Common myeloid progenitor, CD34-positive (primary cell): ENCODE measurements at regions not wholly inside any gene's neighbourhood (a gene's known extent, or its start where the extent isn't known, plus 50 kb on each side); places are given as distances from the start of the nearest gene placed in this dataset.

Source experiments
- CTCF ChIA-PET: fragments of 350-600 bp; sonication (Branson Sonifier 250); formaldehyde crosslinking; loops from one replicate; lab custom pipeline; 2021; ENCODE audit warnings: antibody characterized with exemption; lab: Charles Lee
- POLR2A ChIA-PET: fragments of 350-600 bp; sonication (Branson Sonifier 250); formaldehyde crosslinking; loops from one replicate; lab custom pipeline; 2021; ENCODE audit warnings: antibody characterized with exemption; lab: Charles Lee
- DNase-seq, 3 donors: peaks; one replicate each; pipeline versions ENCODE4 v3.0.0 to v3.0.0-alpha.2; 2013
- H3K27ac ChIP-seq, 2 experiments: 1 replicate in 1 of 2; 2 replicates in 1 of 2; pipeline ENCODE4 v1.7.0; 2013; ENCODE audit warnings: inconsistent platforms in 2 of 2, low read length in 2 of 2, mild to moderate bottlenecking in 2 of 2, low read depth in 1 of 2, moderate library complexity in 1 of 2; ENCODE audit not compliant: severe bottlenecking in 2 of 2, insufficient read depth in 1 of 2, poor library complexity in 1 of 2
- H3K27me3 ChIP-seq, 5 experiments: replicated peaks in 2 of 5; 1 replicate in 3 of 5; 2 replicates in 2 of 5; pipeline versions ENCODE4 v1.6.1 to v1.7.0; 2013; ENCODE audit warnings: low read length in 4 of 5, mild to moderate bottlenecking in 2 of 5, moderate library complexity in 2 of 5, inconsistent platforms in 1 of 5; ENCODE audit not compliant: insufficient read depth in 5 of 5, control insufficient read depth in 4 of 5
- H3K36me3 ChIP-seq, 4 experiments: 1 replicate in 2 of 4; 2 replicates in 2 of 4; pipeline versions ENCODE4 v1.6.1 to v1.7.0; 2013; ENCODE audit warnings: low read length in 3 of 4, control low read depth in 1 of 4, mild to moderate bottlenecking in 1 of 4; ENCODE audit not compliant: control insufficient read depth in 4 of 4, insufficient read depth in 4 of 4
- H3K4me1 ChIP-seq, 4 experiments: 1 replicate in 3 of 4; 2 replicates in 1 of 4; pipeline versions ENCODE4 v1.6.1 to v1.7.1; 2013; ENCODE audit warnings: low read length in 3 of 4, mild to moderate bottlenecking in 3 of 4, control low read depth in 1 of 4, inconsistent platforms in 1 of 4, moderate library complexity in 1 of 4; ENCODE audit not compliant: control insufficient read depth in 4 of 4, insufficient read depth in 4 of 4; ENCODE audit errors: control extremely low read depth in 1 of 4
- H3K4me3 ChIP-seq, 7 experiments: 1 replicate in 4 of 7; 2 replicates in 3 of 7; pipeline versions ENCODE4 v1.5.1 to v1.7.0; 2013; ENCODE audit warnings: mild to moderate bottlenecking in 7 of 7, low read length in 6 of 7, moderate library complexity in 6 of 7, inconsistent platforms in 2 of 7, low read depth in 2 of 7, control low read depth in 1 of 7; ENCODE audit not compliant: insufficient read depth in 4 of 7, control insufficient read depth in 1 of 7; ENCODE audit errors: extremely low read depth in 1 of 7
- H3K9me3 ChIP-seq, 5 experiments: 1 replicate in 4 of 5; 2 replicates in 1 of 5; pipeline versions ENCODE4 v1.6.1 to v1.7.1; 2013; ENCODE audit warnings: low read length in 4 of 5, mild to moderate bottlenecking in 2 of 5, inconsistent platforms in 1 of 5, low read depth in 1 of 5, moderate library complexity in 1 of 5; ENCODE audit not compliant: control insufficient read depth in 4 of 5, insufficient read depth in 2 of 5; ENCODE audit errors: control extremely low read depth in 1 of 5
- WGBS: methylation state at CpG from one replicate; pipeline ENCODE4 v1.1.5; 2013; ENCODE audit not compliant: insufficient coverage; 5-methylcytosine and 5-hydroxymethylcytosine counted together

DNA sequence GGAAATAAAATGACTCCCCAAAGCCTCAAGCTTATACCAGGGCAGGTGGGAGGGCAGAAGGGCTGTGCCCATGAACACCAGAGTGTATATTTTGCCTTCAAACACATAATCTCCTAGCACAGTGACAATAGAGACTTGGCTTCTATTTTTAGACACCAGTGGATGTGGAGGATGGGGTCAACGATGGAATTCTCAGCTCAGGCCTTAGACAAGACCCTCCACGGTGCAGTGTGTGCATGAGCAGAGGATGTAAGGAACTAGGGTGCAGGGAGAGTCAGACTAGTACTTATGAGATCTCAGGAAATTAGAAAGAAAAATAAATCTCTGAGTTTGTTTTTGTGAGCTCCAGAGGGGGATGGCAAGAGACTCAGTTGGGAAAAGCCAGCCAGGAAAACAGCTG, 113.6 kb upstream of the CADM1 start:
- Histone ChIP-seq H3K4me3 (no peak overlapping the region), H3K27ac (no peak overlapping the region), H3K27me3 (peaks cover 0 to 8% (median 0%) of the 10 kb centered on the region in 5 experiments), H3K4me1 (no peaks in the 10 kb centered on the region), H3K9me3 (peaks cover 0 to 3% (median 0%) of the 10 kb centered on the region in 5 experiments), H3K36me3 (no peaks in the 10 kb centered on the region)
- no peak for DNase-seq
- ChIA-PET POLR2A (no interaction called here), CTCF (no interaction called here)
- WGBS: 59% methylated on average over 2 of the region's 2 CpGs

DNA sequence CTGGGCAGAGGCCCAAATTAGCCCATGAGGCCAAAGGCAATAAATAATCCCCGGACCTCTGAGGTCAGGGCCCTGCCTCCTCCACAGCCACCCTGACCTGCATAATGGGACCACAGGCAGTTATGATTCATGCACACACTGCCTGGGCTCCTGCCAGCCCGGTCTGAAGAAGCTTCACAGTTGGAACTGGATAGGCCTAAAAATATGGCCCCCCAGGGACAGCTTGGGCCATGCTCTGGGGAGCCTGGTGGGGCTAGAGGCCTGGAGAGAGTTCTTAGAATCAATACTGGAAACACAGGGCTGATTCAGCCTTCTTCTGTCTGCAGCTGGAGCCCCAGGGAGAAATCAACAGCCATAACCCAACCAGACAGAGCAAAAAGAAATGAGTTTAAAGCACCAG, 112.8 kb upstream of the CADM1 start:
- CTCF ChIA-PET: no interaction called here
- H3K27me3 ChIP-seq: peaks cover 0 to 5% (median 0%) of the 10 kb centered on the region in 5 experiments
- no peaks in the 10 kb centered on the region for H3K36me3 ChIP-seq
- H3K4me3 ChIP-seq: no peak overlapping the region
- WGBS: 56% methylated on average over 1 of the region's 2 CpGs
- H3K9me3 ChIP-seq: peaks cover 0 to 3% (median 0%) of the 10 kb centered on the region in 5 experiments
- no peak overlapping the region for H3K27ac ChIP-seq
- DNase-seq: no peak
- H3K4me1 ChIP-seq: no peaks in the 10 kb centered on the region
- POLR2A ChIA-PET: no interaction called here

DNA sequence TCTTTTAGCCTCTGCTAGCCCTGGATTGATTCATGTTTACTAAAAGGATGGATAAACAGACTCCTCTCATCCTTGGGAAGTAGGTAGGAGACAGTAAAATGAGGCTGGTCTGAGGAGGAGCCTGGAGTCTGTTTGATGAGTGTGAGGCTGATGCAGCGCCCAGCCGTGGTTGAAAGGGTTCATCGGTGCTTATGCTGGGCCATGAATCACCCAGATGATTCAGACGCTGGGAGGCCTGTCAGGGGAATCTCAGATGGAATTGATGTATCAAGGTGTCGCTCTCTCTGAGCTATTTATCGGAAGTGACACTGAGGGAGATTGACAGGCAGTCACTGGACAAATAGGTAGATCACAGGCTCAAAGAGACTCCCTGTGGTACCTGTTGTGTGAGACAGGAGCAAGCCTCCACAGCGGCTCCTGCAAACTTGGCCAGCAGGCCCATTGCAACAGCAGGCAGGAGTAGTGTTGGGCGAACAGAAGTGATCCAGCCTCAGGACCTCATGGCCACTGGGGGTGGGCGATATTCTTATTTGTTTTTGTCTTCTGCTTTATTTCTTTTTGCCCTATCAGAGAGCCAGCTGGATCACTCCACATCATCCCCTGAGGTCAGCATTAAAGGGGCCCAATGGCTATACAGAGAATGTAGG, 109.9 kb upstream of the CADM1 start:
- no peak for DNase-seq
- Histone ChIP-seq H3K27me3 (peaks cover 0 to 5% (median 0%) of the 10 kb centered on the region in 5 experiments), H3K27ac (no peak overlapping the region), H3K9me3 (peaks cover 0 to 7% (median 0%) of the 10 kb centered on the region in 5 experiments), H3K36me3 (no peaks in the 10 kb centered on the region), H3K4me1 (no peaks in the 10 kb centered on the region), H3K4me3 (no peak overlapping the region)
- 85% methylated on average over 9 of the region's 9 CpGs for WGBS
- ChIA-PET CTCF (no interaction called here), POLR2A (no interaction called here)

DNA sequence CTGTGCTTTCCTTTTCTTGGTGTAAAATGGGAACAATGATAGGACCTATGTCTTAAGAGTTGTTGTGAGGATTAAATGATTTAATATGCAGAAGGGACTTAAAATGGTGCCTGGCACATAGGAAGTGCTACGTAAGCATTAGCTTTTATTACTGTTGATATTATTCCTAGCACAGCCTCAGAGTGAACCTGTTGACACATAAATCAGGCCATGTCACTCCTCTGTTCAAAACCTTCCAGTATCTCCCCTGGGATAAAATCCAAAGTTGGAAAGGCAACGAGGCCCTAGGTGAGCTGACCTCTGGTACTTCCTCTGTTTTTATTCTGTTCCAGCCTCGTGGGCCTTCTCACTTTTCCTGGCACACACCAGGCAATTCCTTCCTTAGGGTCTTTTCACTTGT, 108.8 kb upstream of the CADM1 start:
- WGBS: 35% methylated on average over 2 of the region's 3 CpGs
- DNase-seq: no peak
- Histone ChIP-seq H3K27ac (no peak overlapping the region), H3K36me3 (no peaks in the 10 kb centered on the region), H3K9me3 (peaks cover 0 to 4% (median 0%) of the 10 kb centered on the region in 5 experiments), H3K27me3 (peaks cover 0 to 2% (median 0%) of the 10 kb centered on the region in 5 experiments), H3K4me3 (no peak overlapping the region), H3K4me1 (no peaks in the 10 kb centered on the region)
- CTCF ChIA-PET: no interaction called here
- POLR2A ChIA-PET: no interaction called here

DNA sequence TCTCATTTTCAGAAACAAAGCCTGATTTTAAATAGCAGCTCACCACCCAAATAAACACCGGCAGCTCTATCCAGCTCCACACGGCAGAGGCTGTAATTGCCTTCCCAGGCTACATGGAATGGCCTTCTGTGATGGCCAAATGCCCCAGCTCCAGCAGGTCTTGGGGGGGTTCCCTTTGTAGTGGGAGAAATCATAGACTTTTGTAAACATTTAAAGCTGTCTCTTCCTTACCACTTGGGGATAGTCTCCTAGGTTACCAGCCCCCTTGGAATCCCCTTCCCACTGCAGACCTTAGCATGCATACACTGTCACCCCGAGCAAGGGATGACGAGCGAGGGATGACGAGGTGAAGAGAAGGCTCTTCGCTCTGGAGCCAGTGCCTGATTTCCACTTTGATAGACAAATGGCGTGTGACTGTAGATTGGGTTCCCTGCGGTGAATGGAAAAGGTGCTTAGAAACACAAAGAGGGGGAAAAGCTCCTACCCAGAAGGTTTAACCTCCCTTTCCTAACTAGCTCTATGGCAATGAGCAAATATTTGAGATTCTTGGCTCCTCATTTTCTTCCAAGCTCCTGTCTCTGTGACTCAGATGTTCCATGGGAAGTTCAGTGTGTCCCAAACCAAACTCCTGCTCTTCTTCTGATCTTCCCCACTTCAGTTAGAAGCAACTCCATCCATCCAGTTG, 108.0 kb upstream of the CADM1 start:
- ChIA-PET POLR2A (no interaction called here), CTCF (no interaction called here)
- peaks cover 0 to 4% (median 0%) of the 10 kb centered on the region in 5 experiments for H3K9me3 ChIP-seq
- H3K27me3 ChIP-seq: peaks cover 0 to 7% (median 0%) of the 10 kb centered on the region in 5 experiments
- H3K36me3 ChIP-seq: no peaks in the 10 kb centered on the region
- no peak overlapping the region for H3K4me3 ChIP-seq
- DNase-seq: no peak
- no peak overlapping the region for H3K27ac ChIP-seq
- no peaks in the 10 kb centered on the region for H3K4me1 ChIP-seq
- WGBS: 73% methylated on average over 5 of the region's 9 CpGs

DNA sequence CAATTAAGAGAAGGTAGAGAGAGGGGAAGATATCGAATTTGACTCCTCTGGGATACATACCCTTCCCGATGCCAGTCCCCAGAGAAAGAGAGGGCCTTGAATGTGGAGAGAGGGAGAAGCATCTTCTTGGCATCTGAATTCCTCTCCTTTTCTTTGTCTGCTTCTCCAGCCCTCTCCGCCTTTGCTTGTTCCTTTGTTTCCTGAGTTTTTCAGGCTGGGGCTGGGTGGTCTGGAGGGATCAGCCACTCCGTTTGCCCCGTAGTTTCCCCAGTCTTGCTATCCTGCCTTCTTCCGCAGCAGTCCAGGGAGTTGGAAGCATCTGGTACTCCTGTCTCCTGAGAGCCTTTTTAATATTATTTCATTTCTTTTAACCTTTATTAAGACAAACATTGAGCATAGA, 107.1 kb upstream of the CADM1 start:
- H3K27me3 ChIP-seq: peaks cover 0 to 10% (median 0%) of the 10 kb centered on the region in 5 experiments
- CTCF ChIA-PET: no interaction called here

DNA sequence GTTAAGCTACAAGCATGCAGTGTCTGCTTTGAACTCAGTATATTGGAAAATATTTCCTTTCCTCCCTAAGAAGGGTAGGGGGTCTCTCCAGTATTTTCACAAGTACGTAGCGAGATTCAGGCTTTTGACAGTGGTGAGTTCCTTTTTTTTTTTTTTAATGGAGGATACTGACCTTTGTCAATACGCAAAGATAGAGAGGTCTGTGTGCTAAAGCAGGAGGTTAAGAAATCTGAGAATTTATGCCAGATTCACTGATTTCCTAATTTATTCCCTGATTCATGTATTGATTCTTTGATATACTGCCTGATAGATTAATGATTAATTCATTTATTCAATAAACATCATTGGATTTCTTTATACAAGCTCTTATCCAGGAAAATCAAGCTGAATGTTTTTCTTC, 106.7 kb upstream of the CADM1 start:
- H3K4me3 ChIP-seq: no peak overlapping the region
- ChIA-PET POLR2A (no interaction called here), CTCF (no interaction called here)
- no peak overlapping the region for H3K27ac ChIP-seq
- no peaks in the 10 kb centered on the region for H3K4me1 ChIP-seq
- peaks cover 0 to 13% (median 0%) of the 10 kb centered on the region in 5 experiments for H3K27me3 ChIP-seq
- H3K9me3 ChIP-seq: peaks cover 0 to 4% (median 0%) of the 10 kb centered on the region in 5 experiments
- H3K36me3 ChIP-seq: no peaks in the 10 kb centered on the region
- 100% methylated on average over 2 of the region's 3 CpGs for WGBS
- DNase-seq: no peak

More for the DNA sequence above, 107.1 kb upstream of the CADM1 start:
- DNase-seq: no peak
- H3K4me3 ChIP-seq: no peak overlapping the region
- H3K36me3 ChIP-seq: no peaks in the 10 kb centered on the region
- H3K27ac ChIP-seq: no peak overlapping the region
- peaks cover 0 to 4% (median 0%) of the 10 kb centered on the region in 5 experiments for H3K9me3 ChIP-seq
- WGBS: 90% methylated on average over 2 of the region's 6 CpGs
- no peaks in the 10 kb centered on the region for H3K4me1 ChIP-seq
- POLR2A ChIA-PET: no interaction called here
